ENCODE measurements at regions not wholly inside any gene's neighbourhood (a gene's known extent, or its start where the extent isn't known, plus 50 kb on each side); places are given as distances from the start of the nearest gene placed in this dataset.
"Not testable (repeated sequence)": the region's sequence is repeated elsewhere in the genome, so short reads cannot be mapped to it uniquely, and the experiment has no call there.

- intact Hi-C loops (cut with DNase I): no loop called here
- TF ChIP-seq POLR2A (IDR thresholded peaks at IDR 0.05) (no peak), EP300 (IDR thresholded peaks at IDR 0.05) (no peak), CTCF (IDR thresholded peaks at IDR 0.05) (no peak)
- Histone ChIP-seq H3K27me3 (no peaks in the 10 kb centered on the region), H3K4me1 (ENCODE audit: insufficient read depth) (no peaks in the 10 kb centered on the region), H3K4me3 (no peak overlapping the region), H3K9me3 (no peaks in the 10 kb centered on the region), H3K36me3 (no peaks in the 10 kb centered on the region), H3K27ac (no peak overlapping the region)
- WGBS, 3 donors: 50 to 56% (median 53%) methylated on average over 3 of the region's 3 CpGs
- no peak for DNase-seq
These were observed 610.0 kb upstream of the MBL2 start for GRCh38 chr10:53382543-53382942.

GRCh38 chr10:53379956-53380355, 607.4 kb upstream of the MBL2 start:
- Histone ChIP-seq H3K4me1 (ENCODE audit: insufficient read depth) (no peaks in the 10 kb centered on the region), H3K27ac (no peak overlapping the region), H3K27me3 (no peaks in the 10 kb centered on the region), H3K4me3 (no peak overlapping the region), H3K9me3 (no peaks in the 10 kb centered on the region), H3K36me3 (no peaks in the 10 kb centered on the region)
- WGBS, 3 donors: 63 to 79% (median 70%) methylated on average over 1 of the region's 1 CpG
- intact Hi-C loops (cut with DNase I): no loop called here
- no peak for DNase-seq
- no peak for TF ChIP-seq POLR2A (IDR thresholded peaks at IDR 0.05)
- no peak for TF ChIP-seq CTCF (IDR thresholded peaks at IDR 0.05)
- TF ChIP-seq EP300 (IDR thresholded peaks at IDR 0.05): no peak

GRCh38 chr10:53370347-53370746, 597.8 kb upstream of the MBL2 start:
- Histone ChIP-seq H3K4me3 (no peak overlapping the region), H3K9me3 (no peaks in the 10 kb centered on the region), H3K27ac (no peak overlapping the region), H3K4me1 (ENCODE audit: insufficient read depth) (no peaks in the 10 kb centered on the region), H3K27me3 (no peaks in the 10 kb centered on the region), H3K36me3 (no peaks in the 10 kb centered on the region)
- no peak for TF ChIP-seq EP300 (IDR thresholded peaks at IDR 0.05)
- no peak for TF ChIP-seq CTCF (IDR thresholded peaks at IDR 0.05)
- no peak for TF ChIP-seq POLR2A (IDR thresholded peaks at IDR 0.05)
- WGBS, 3 donors: 79 to 91% (median 84%) methylated on average over 4 of the region's 4 CpGs
- intact Hi-C loops (cut with DNase I): no loop called here
- no peak for DNase-seq

- H3K27me3 ChIP-seq: no peaks in the 10 kb centered on the region
- intact Hi-C loops (cut with DNase I): no loop called here
- no peaks in the 10 kb centered on the region for H3K4me1 ChIP-seq (ENCODE audit: insufficient read depth)
- no peak overlapping the region for H3K4me3 ChIP-seq
- H3K27ac ChIP-seq: no peak overlapping the region
- WGBS, 3 donors: 75 to 88% (median 81%) methylated on average over 2 of the region's 2 CpGs
- no peak for TF ChIP-seq EP300 (IDR thresholded peaks at IDR 0.05)
- no peak for TF ChIP-seq CTCF (IDR thresholded peaks at IDR 0.05)
- TF ChIP-seq POLR2A (IDR thresholded peaks at IDR 0.05): no peak
- no peaks in the 10 kb centered on the region for H3K36me3 ChIP-seq
- DNase-seq: no peak
- no peaks in the 10 kb centered on the region for H3K9me3 ChIP-seq
These were observed 589.4 kb upstream of the MBL2 start for GRCh38 chr10:53361936-53362335.

- Histone ChIP-seq H3K27ac (no peak overlapping the region), H3K9me3 (no peaks in the 10 kb centered on the region), H3K4me3 (no peak overlapping the region), H3K27me3 (no peaks in the 10 kb centered on the region), H3K4me1 (ENCODE audit: insufficient read depth) (no peaks in the 10 kb centered on the region), H3K36me3 (no peaks in the 10 kb centered on the region)
- TF ChIP-seq POLR2A (IDR thresholded peaks at IDR 0.05) (no peak), CTCF (IDR thresholded peaks at IDR 0.05) (no peak), EP300 (IDR thresholded peaks at IDR 0.05) (no peak)
- 95 to 96% (median 96%) methylated on average over 1 of the region's 1 CpG for WGBS, 3 donors
- intact Hi-C loops (cut with DNase I): no loop called here
- DNase-seq: no peak
These were observed 588.7 kb upstream of the MBL2 start for GRCh38 chr10:53361281-53361680.

- intact Hi-C loops (cut with DNase I); H3K27me3 ChIP-seq; H3K36me3 ChIP-seq; H3K4me1 ChIP-seq (ENCODE audit: insufficient read depth); H3K9me3 ChIP-seq; H3K4me3 ChIP-seq; H3K27ac ChIP-seq; DNase-seq: not testable (repeated sequence)
- 82 to 91% (median 90%) methylated on average over 4 of the region's 4 CpGs for WGBS, 3 donors
These were observed 586.4 kb upstream of the MBL2 start for GRCh38 chr10:53358978-53359377.
